H1 (cell line): ENCODE measurements at regions not wholly inside any gene's neighbourhood (a gene's known extent, or its start where the extent isn't known, plus 50 kb on each side); places are given as distances from the start of the nearest gene placed in this dataset.

Experiments
- CTCF ChIA-PET: fragments of 300-600 bp; sonication (Branson Sonifier 250); formaldehyde crosslinking; loops from one replicate; lab custom pipeline; 2021; ENCODE audit not compliant: partially characterized antibody; lab: Charles Lee
- POLR2A ChIA-PET: fragments of 300-600 bp; sonication (Branson Sonifier 250); formaldehyde crosslinking; loops from one replicate; lab custom pipeline; 2021; ENCODE audit warnings: inconsistent platforms; ENCODE audit not compliant: partially characterized antibody; lab: Charles Lee
- DNase-seq, 2 experiments: peaks; one replicate each; pipeline versions ENCODE4 v3.0.0 to v3.0.0-alpha.2; 2010 to 2022; ENCODE audit warnings: low spot score in 2 of 2, low read depth in 1 of 2, mixed read lengths in 1 of 2
- FAIRE-seq: peaks from 2 replicates; lab custom pipeline; 2011; peaks lifted over from hg19 to GRCh38; lab: Jason Lieb, UNC
- H2AFZ ChIP-seq: 2 replicates; pipeline ENCODE4 v1.8.1; 2012; ENCODE audit warnings: low read length, inconsistent platforms
- H2AK5ac ChIP-seq: 2 replicates; pipeline ENCODE4 v1.6.1; 2013; ENCODE audit warnings: low read depth, low read length
- H2BK120ac ChIP-seq: replicated peaks from 2 replicates; pipeline ENCODE3; 2013; ENCODE audit warnings: low read depth, low read length, inconsistent platforms
- H2BK12ac ChIP-seq: 2 replicates; pipeline ENCODE4 v1.6.1; 2013; ENCODE audit warnings: low read depth, low read length
- H2BK15ac ChIP-seq: 2 replicates; pipeline ENCODE4 v1.6.1; 2013; ENCODE audit warnings: low read length
- H2BK20ac ChIP-seq: 2 replicates; pipeline ENCODE4 v1.6.1; 2013; ENCODE audit warnings: low read length
- H2BK5ac ChIP-seq: 2 replicates; pipeline ENCODE4 v1.6.1; 2013; ENCODE audit warnings: low read depth, low read length
- H3K14ac ChIP-seq: 2 replicates; pipeline ENCODE4 v1.6.1; 2013; ENCODE audit warnings: inconsistent platforms; ENCODE audit not compliant: insufficient read length
- H3K18ac ChIP-seq: 2 replicates; pipeline ENCODE4 v1.6.1; 2013; ENCODE audit warnings: low read length; ENCODE audit errors: extremely low read depth
- H3K23ac ChIP-seq: 2 replicates; pipeline ENCODE4 v1.6.1; 2013; ENCODE audit warnings: inconsistent platforms; ENCODE audit not compliant: insufficient read length
- H3K23me2 ChIP-seq: 2 replicates; pipeline ENCODE4 v1.6.1; 2013; ENCODE audit warnings: low read depth, low read length
- H3K27ac ChIP-seq: 2 replicates; pipeline ENCODE4 v1.6.1; 2011; ENCODE audit warnings: low read depth, low read length, inconsistent platforms
- H3K27me3 ChIP-seq, 4 experiments: replicated peaks in 1 of 4; 1 replicate in 1 of 4; 2 replicates in 3 of 4; pipeline versions ENCODE4 v1.6.1 to v1.8.1; 2011 to 2013; ENCODE audit warnings: low read length in 3 of 4, mild to moderate bottlenecking in 3 of 4, inconsistent platforms in 2 of 4, mixed read lengths in 2 of 4, moderate library complexity in 1 of 4; ENCODE audit not compliant: control insufficient read depth in 3 of 4, insufficient read depth in 3 of 4; ENCODE audit errors: extremely low read depth in 1 of 4
- H3K36me3 ChIP-seq, 4 experiments: 2 replicates each; pipeline versions ENCODE4 v1.6.1 to v1.8.1; 2011 to 2013; ENCODE audit warnings: mild to moderate bottlenecking in 4 of 4, low read length in 3 of 4, moderate library complexity in 2 of 4, control low read depth in 1 of 4, inconsistent platforms in 1 of 4; ENCODE audit not compliant: insufficient read depth in 4 of 4, control insufficient read depth in 2 of 4
- H3K4ac ChIP-seq: replicated peaks from 2 replicates; pipeline ENCODE3; 2013; ENCODE audit warnings: low read length, low read depth, mixed read lengths, inconsistent platforms; ENCODE audit not compliant: insufficient read length
- H3K4me1 ChIP-seq, 4 experiments: replicated peaks in 1 of 4; 1 replicate in 1 of 4; 2 replicates in 3 of 4; pipeline versions ENCODE4 v1.6.1 to v1.8.1; 2011 to 2013; ENCODE audit warnings: low read length in 3 of 4, inconsistent platforms in 2 of 4, mixed read lengths in 1 of 4; ENCODE audit not compliant: insufficient read depth in 4 of 4, control insufficient read depth in 3 of 4
- H3K4me2 ChIP-seq, 2 experiments: 2 replicates each; pipeline versions ENCODE4 v1.6.1 to v1.8.1; 2011 to 2013; ENCODE audit warnings: low read depth in 2 of 2, low read length in 2 of 2, control low read depth in 1 of 2, inconsistent platforms in 1 of 2, mild to moderate bottlenecking in 1 of 2; ENCODE audit not compliant: insufficient read depth in 1 of 2
- H3K4me3 ChIP-seq, 4 experiments: fragments of 200-600, 300-600 bp in 1 of 4; sonication (generic), shearing (Covaris generic), sonication (Bioruptor Twin) in 1 of 4; 2 replicates each; pipeline versions ENCODE4 v1.5.1 to v1.8.1; 2011 to 2016; ENCODE audit warnings: low read length in 4 of 4, low read depth in 3 of 4, control low read depth in 2 of 4, inconsistent platforms in 2 of 4, mild to moderate bottlenecking in 2 of 4, mixed read lengths in 1 of 4, moderate library complexity in 1 of 4; ENCODE audit not compliant: insufficient read depth in 2 of 4; ENCODE audit errors: extremely low read depth in 1 of 4
- H3K56ac ChIP-seq: replicated peaks from 2 replicates; pipeline ENCODE3; 2013; ENCODE audit warnings: low read depth, mild to moderate bottlenecking, mixed read lengths, low read length, inconsistent platforms; ENCODE audit not compliant: insufficient read length
- H3K79me1 ChIP-seq: 2 replicates; pipeline ENCODE4 v1.6.1; 2013; ENCODE audit warnings: low read depth, low read length, control low read depth
- H3K79me2 ChIP-seq, 2 experiments: 2 replicates each; pipeline versions ENCODE4 v1.6.1 to v1.8.1; 2012 to 2013; ENCODE audit warnings: low read length in 2 of 2, mild to moderate bottlenecking in 2 of 2, inconsistent platforms in 1 of 2; ENCODE audit not compliant: insufficient read depth in 2 of 2, control insufficient read depth in 1 of 2
- H3K9ac ChIP-seq, 4 experiments: replicated peaks in 1 of 4; 1 replicate in 1 of 4; 2 replicates in 3 of 4; pipeline versions ENCODE4 v1.6.1 to v1.8.1; 2011 to 2013; ENCODE audit warnings: low read depth in 3 of 4, low read length in 3 of 4, control low read depth in 2 of 4, mild to moderate bottlenecking in 2 of 4, moderate library complexity in 2 of 4, inconsistent platforms in 1 of 4; ENCODE audit errors: extremely low read depth in 1 of 4
- H3K9me3 ChIP-seq, 2 experiments: 2 replicates each; pipeline versions ENCODE4 v1.6.1 to v1.8.1; 2012 to 2013; ENCODE audit warnings: mild to moderate bottlenecking in 2 of 2, moderate library complexity in 2 of 2, control low read depth in 1 of 2, inconsistent platforms in 1 of 2, low read depth in 1 of 2, low read length in 1 of 2, mixed read lengths in 1 of 2; ENCODE audit not compliant: insufficient read depth in 2 of 2
- H4K20me1 ChIP-seq, 2 experiments: replicated peaks in 1 of 2; 2 replicates each; pipeline versions ENCODE3 to v1.8.1; 2011 to 2013; ENCODE audit warnings: inconsistent platforms in 2 of 2, low read length in 2 of 2, mild to moderate bottlenecking in 1 of 2; ENCODE audit not compliant: insufficient read depth in 2 of 2, control insufficient read depth in 1 of 2
- H4K5ac ChIP-seq: 2 replicates; pipeline ENCODE4 v1.6.1; 2013; ENCODE audit warnings: low read length, low read depth, mixed read lengths, inconsistent platforms; ENCODE audit not compliant: insufficient read length
- H4K8ac ChIP-seq: 2 replicates; pipeline ENCODE4 v1.8.0; 2013; ENCODE audit warnings: mild to moderate bottlenecking, moderate library complexity, low read length, inconsistent platforms; ENCODE audit not compliant: insufficient read depth; ENCODE audit errors: extremely low read depth
- H4K91ac ChIP-seq: replicated peaks from 2 replicates; pipeline ENCODE3; 2013; ENCODE audit warnings: low read length, mixed read lengths, inconsistent platforms; ENCODE audit not compliant: insufficient read length
- ASH2L ChIP-seq: fragments of 200-600, 300-600 bp; sonication (generic); IDR thresholded peaks from one replicate; pipeline ENCODE4 v1.7.1; 2017; ENCODE audit warnings: low read length
- CTBP2 ChIP-seq: IDR thresholded peaks from 2 replicates; pipeline ENCODE4 v1.7.0; 2011; ENCODE audit warnings: borderline replicate concordance, mild to moderate bottlenecking, moderate library complexity, mixed read lengths, low read length; ENCODE audit not compliant: insufficient read depth, insufficient read length
- FOSL1 ChIP-seq: IDR thresholded peaks from 2 replicates; pipeline ENCODE4 v1.6.1; 2011; ENCODE audit warnings: mild to moderate bottlenecking, low read depth, low read length, moderate library complexity; ENCODE audit not compliant: insufficient read depth
- HDAC2 ChIP-seq, 2 experiments: fragments of 300-600 bp in 1 of 2; sonication (generic) in 1 of 2; IDR thresholded peaks; 2 replicates each; pipeline ENCODE4 v1.6.1; 2011 to 2012; ENCODE audit warnings: low read depth in 2 of 2, low read length in 2 of 2, mild to moderate bottlenecking in 2 of 2, moderate library complexity in 2 of 2, borderline replicate concordance in 1 of 2, inconsistent platforms in 1 of 2
- MAFK ChIP-seq: IDR thresholded peaks from 2 replicates; pipeline ENCODE4 v1.6.1; 2012; ENCODE audit warnings: low read depth, mild to moderate bottlenecking, improper control_type of control experiment, low read length
- MAX ChIP-seq: IDR thresholded peaks from 2 replicates; pipeline ENCODE4 v1.6.1; 2012; ENCODE audit warnings: inconsistent platforms
- NANOG ChIP-seq: IDR thresholded peaks from 2 replicates; pipeline ENCODE4 v1.6.1; 2011; ENCODE audit warnings: low read length, low read depth, mild to moderate bottlenecking, inconsistent platforms; ENCODE audit not compliant: insufficient read depth, poor library complexity, severe bottlenecking
- POLR2AphosphoS5 ChIP-seq: IDR thresholded peaks from 2 replicates; pipeline ENCODE4 v1.6.1; 2011; ENCODE audit warnings: low read depth, low read length
- SIN3A ChIP-seq, 2 experiments: IDR thresholded peaks in 1 of 2; conservative IDR thresholded peaks in 1 of 2; 2 replicates each; pipeline ENCODE4 v1.6.1; 2011 to 2012; ENCODE audit warnings: low read length in 2 of 2, improper control_type of control experiment in 1 of 2, low read depth in 1 of 2, mild to moderate bottlenecking in 1 of 2
- SP4 ChIP-seq: IDR thresholded peaks from 2 replicates; pipeline ENCODE4 v1.6.1; 2012; ENCODE audit warnings: low read length, inconsistent platforms
- WGBS, 2 experiments: shearing (Covaris generic) in 1 of 2; methylation state at CpG; one replicate each; pipeline versions ENCODE4 v1.1.6 to v1.1.7; 2013 to 2015; ENCODE audit warnings: low lambda C conversion rate in 2 of 2, mixed read lengths in 2 of 2, inconsistent platforms in 1 of 2, low coverage in 1 of 2, missing lambda C conversion rate in 1 of 2; ENCODE audit not compliant: insufficient replicate concordance in 2 of 2, insufficient coverage in 1 of 2, insufficient read length in 1 of 2; ENCODE audit errors: extremely low coverage in 1 of 2, missing lambda C conversion rate in 1 of 2; 5-methylcytosine and 5-hydroxymethylcytosine counted together

GRCh38 chr14:83053022-83053710 is 1519.5 kb upstream of the SEL1L start:
- H3K79me1 ChIP-seq: no peaks in the 10 kb centered on the region
- no peak overlapping the region for H3K4me3 ChIP-seq
- no peak overlapping the region for H3K18ac ChIP-seq
- H3K4me1 ChIP-seq: no peaks in the 10 kb centered on the region
- no peak overlapping the region for H3K23ac ChIP-seq
- no peaks in the 10 kb centered on the region; a peak in 1 of 8 replicates for H3K36me3 ChIP-seq
- 88% methylated on average over 1 of the region's 1 CpG; no CpG with 5 or more reads in 1 of the 2 experiments for WGBS, 2 experiments
- H3K27me3 ChIP-seq: no peaks in the 10 kb centered on the region
- POLR2A ChIA-PET: no interaction called here
- H2AFZ ChIP-seq: no peak overlapping the region
- no peaks in the 10 kb centered on the region for H3K23me2 ChIP-seq
- no peak overlapping the region for H2BK12ac ChIP-seq
- no peak overlapping the region for H4K8ac ChIP-seq
- no peak overlapping the region for H3K9ac ChIP-seq
- H3K4ac ChIP-seq: no peak overlapping the region
- H2BK120ac ChIP-seq: no peak overlapping the region
- no peak overlapping the region for H2AK5ac ChIP-seq
- H3K79me2 ChIP-seq: no peaks in the 10 kb centered on the region
- no peak overlapping the region for H2BK15ac ChIP-seq
- no peak overlapping the region for H3K56ac ChIP-seq
- H3K14ac ChIP-seq: no peak overlapping the region
- no peaks in the 10 kb centered on the region for H3K9me3 ChIP-seq
- no peak for DNase-seq
- no peak overlapping the region for H4K5ac ChIP-seq
- no peak overlapping the region for H3K27ac ChIP-seq
- H3K4me2 ChIP-seq: no peak overlapping the region
- H2BK20ac ChIP-seq: no peak overlapping the region
- no peak overlapping the region for H4K91ac ChIP-seq
- H2BK5ac ChIP-seq: no peak overlapping the region
- H4K20me1 ChIP-seq: no peaks in the 10 kb centered on the region
- FAIRE-seq: no peak
- no peak for TF ChIP-seq MAFK
- TF ChIP-seq NANOG: no peak
- no peak for TF ChIP-seq SP4
- no peak for TF ChIP-seq FOSL1
- no peak for TF ChIP-seq CTBP2
- TF ChIP-seq POLR2AphosphoS5: no peak
- no peak for TF ChIP-seq ASH2L
- TF ChIP-seq MAX: no peak
- TF ChIP-seq HDAC2 (IDR thresholded peaks at IDR 0.05; ENCODE audit: borderline replicate concordance in 1 of 2, low read depth in 2 of 2, low read length in 2 of 2): no peak
- TF ChIP-seq SIN3A (conservative IDR thresholded peaks at IDR 0.05 in 1 of 2, IDR thresholded peaks at IDR 0.05 in 1 of 2; ENCODE audit: low read depth in 1 of 2, low read length in 2 of 2): no peak
- CTCF ChIA-PET: interaction anchor here (0.7 to 3.8 kb wide), 3 partner anchors 19 to 1157 kb away, joined by 3 to 18 read pairs (median 4); no protein-coding TSS in a partner anchor
